GM23248 (cell line): ENCODE measurements at regions not wholly inside any gene's neighbourhood (a gene's known extent, or its start where the extent isn't known, plus 50 kb on each side); places are given as distances from the start of the nearest gene placed in this dataset.
"Not testable (repeated sequence)": the region's sequence is repeated elsewhere in the genome, so short reads cannot be mapped to it uniquely, and the experiment has no call there.

ENCODE experiments used
- DNase-seq: peaks from one replicate; pipeline ENCODE4 v3.0.0-alpha.2; 2015
- H2AFZ ChIP-seq: fragments of 200-600 bp; sonication (generic); 2 replicates; pipeline ENCODE4 v1.6.1; 2016; ENCODE audit warnings: antibody characterized with exemption
- H3F3A ChIP-seq: fragments of 200-600 bp; sonication (generic); 2 replicates; pipeline ENCODE4 v1.6.1; 2016; ENCODE audit warnings: mild to moderate bottlenecking, antibody characterized with exemption, mixed run types; ENCODE audit not compliant: insufficient read depth
- H3K27ac ChIP-seq: fragments of 200-600 bp; sonication (generic); 2 replicates; pipeline ENCODE4 v1.5.1; 2016; ENCODE audit warnings: mild to moderate bottlenecking
- H3K27me3 ChIP-seq: fragments of 200-600 bp; sonication (generic); replicated peaks from 2 replicates; pipeline ENCODE4 v1.6.1; 2016; ENCODE audit warnings: mild to moderate bottlenecking; ENCODE audit not compliant: insufficient read depth
- H3K36me3 ChIP-seq: fragments of 200-600 bp; sonication (generic); 2 replicates; pipeline ENCODE4 v1.6.1; 2016; ENCODE audit warnings: low read depth, mild to moderate bottlenecking
- H3K4me1 ChIP-seq: fragments of 200-600 bp; sonication (generic); 2 replicates; pipeline ENCODE4 v1.6.1; 2016; ENCODE audit warnings: mild to moderate bottlenecking; ENCODE audit not compliant: insufficient read depth
- H3K4me2 ChIP-seq: fragments of 200-600 bp; sonication (generic); one replicate; pipeline ENCODE4 v1.6.1; 2016; ENCODE audit warnings: mild to moderate bottlenecking; ENCODE audit not compliant: unreplicated experiment
- H3K4me3 ChIP-seq: fragments of 200-600 bp; sonication (generic); 2 replicates; pipeline ENCODE4 v1.5.1; 2016; ENCODE audit warnings: mild to moderate bottlenecking
- H3K79me2 ChIP-seq: fragments of 200-600 bp; sonication (generic); 2 replicates; pipeline ENCODE4 v1.6.1; 2016; ENCODE audit warnings: mild to moderate bottlenecking; ENCODE audit not compliant: insufficient read depth
- H3K9ac ChIP-seq: fragments of 200-600 bp; sonication (generic); 2 replicates; pipeline ENCODE4 v1.6.1; 2016; ENCODE audit warnings: mild to moderate bottlenecking
- H3K9me2 ChIP-seq: fragments of 200-600 bp; sonication (generic); 2 replicates; pipeline ENCODE4 v1.6.1; 2016; ENCODE audit warnings: mixed run types, mild to moderate bottlenecking, moderate library complexity; ENCODE audit not compliant: insufficient read depth
- H3K9me3 ChIP-seq: fragments of 200-600 bp; sonication (generic); one replicate; pipeline ENCODE4 v1.6.1; 2017; ENCODE audit warnings: low read depth
- H4K20me1 ChIP-seq: fragments of 200-600 bp; sonication (generic); 2 replicates; pipeline ENCODE4 v1.6.0; 2016; ENCODE audit not compliant: insufficient read depth
- EZH2 ChIP-seq: fragments of 200-600 bp; sonication (generic); IDR thresholded peaks from 2 replicates; pipeline ENCODE4 v1.6.1; 2018; ENCODE audit warnings: antibody characterized with exemption, mild to moderate bottlenecking; ENCODE audit not compliant: insufficient read depth, poor library complexity, severe bottlenecking
- EZH2phosphoT487 ChIP-seq: fragments of 200-600 bp; sonication (generic); IDR thresholded peaks from 2 replicates; pipeline ENCODE4 v1.6.1; 2018; ENCODE audit warnings: antibody characterized with exemption, moderate library complexity, mild to moderate bottlenecking, low read depth; ENCODE audit not compliant: insufficient read depth
- WGBS, 2 experiments: methylation state at CpG; one replicate each; pipeline ENCODE4 v1.1.6; 2015 to 2017; ENCODE audit warnings: low lambda C conversion rate in 2 of 2, low coverage in 1 of 2; ENCODE audit errors: missing lambda C conversion rate in 2 of 2; 5-methylcytosine and 5-hydroxymethylcytosine counted together
- in situ Hi-C: fragments of 300-500 bp; cut with MboI; formaldehyde crosslinking; loops from 2 replicates; pipeline ENCODE4 v1.15.0; 2020

DNA sequence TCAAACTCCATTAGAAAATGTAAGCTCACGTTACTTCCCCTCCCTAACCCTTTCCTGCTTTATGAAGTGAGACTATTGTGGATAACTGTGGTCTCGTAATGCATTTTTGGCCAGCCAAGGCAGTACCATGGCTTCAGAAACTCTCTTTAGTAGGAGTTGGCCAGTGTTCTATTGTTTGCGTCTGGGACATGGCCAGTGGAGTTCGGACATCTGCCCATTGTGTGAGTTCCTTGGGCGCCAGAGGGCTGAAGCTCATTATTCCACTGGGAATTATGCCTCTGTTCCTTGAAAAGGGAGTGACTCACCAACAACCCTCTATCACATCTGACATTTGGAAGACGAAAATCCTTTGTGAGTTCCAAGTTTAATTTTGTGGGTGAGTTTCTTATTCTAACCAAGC lies 319.5 kb upstream of the SOX9 start:
- H3K4me3 ChIP-seq, result peak overlapping the region; percentile 42
- peak overlapping the region; percentile 60 for H3K4me2 ChIP-seq
- peak overlapping the region; percentile 44 for H3K27ac ChIP-seq
- no peaks in the 10 kb centered on the region for H3K27me3 ChIP-seq
- no peaks in the 10 kb centered on the region for H4K20me1 ChIP-seq
- H3K9me2 ChIP-seq, result no peaks in the 10 kb centered on the region
- in situ Hi-C loops, result no loop called here
- no peak overlapping the region for H3K9ac ChIP-seq
- no peaks in the 10 kb centered on the region for H3K79me2 ChIP-seq
- peaks cover 15% of the 10 kb centered on the region; the same call in 1 of the 2 replicates for H3F3A ChIP-seq
- H3K9me3 ChIP-seq, result no peaks in the 10 kb centered on the region
- peak; percentile 80 for DNase-seq
- peaks cover 15% of the 10 kb centered on the region for H3K4me1 ChIP-seq
- WGBS, 2 experiments, result 5 to 8% methylated on average over 6 of the region's 6 CpGs
- TF ChIP-seq EZH2phosphoT487 (no peak), EZH2 (no peak)
- no peaks in the 10 kb centered on the region for H3K36me3 ChIP-seq
- peak overlapping the region; percentile 72 for H2AFZ ChIP-seq

DNA sequence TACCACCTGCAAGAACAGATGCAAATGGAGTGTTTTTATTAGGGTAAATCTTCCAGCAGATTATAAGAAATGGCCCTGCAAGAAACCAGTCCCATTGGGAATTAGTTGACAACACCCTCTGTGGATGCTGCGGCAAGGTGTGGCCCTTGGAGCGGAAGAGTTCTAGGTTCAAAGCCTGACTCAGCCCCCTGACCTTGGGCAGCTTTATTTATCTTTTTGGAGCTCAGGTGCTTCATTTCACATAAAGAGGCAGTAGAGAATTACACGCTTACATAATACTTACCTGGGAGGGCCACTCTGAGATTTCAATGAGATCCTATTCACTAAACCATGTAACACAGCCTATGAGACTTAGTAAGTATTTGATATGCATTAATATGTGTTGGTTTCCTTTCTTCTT lies 318.2 kb upstream of the SOX9 start:
- DNase-seq, result no peak
- H3K4me2 ChIP-seq, result no peak overlapping the region
- in situ Hi-C loops, result no loop called here

DNA sequence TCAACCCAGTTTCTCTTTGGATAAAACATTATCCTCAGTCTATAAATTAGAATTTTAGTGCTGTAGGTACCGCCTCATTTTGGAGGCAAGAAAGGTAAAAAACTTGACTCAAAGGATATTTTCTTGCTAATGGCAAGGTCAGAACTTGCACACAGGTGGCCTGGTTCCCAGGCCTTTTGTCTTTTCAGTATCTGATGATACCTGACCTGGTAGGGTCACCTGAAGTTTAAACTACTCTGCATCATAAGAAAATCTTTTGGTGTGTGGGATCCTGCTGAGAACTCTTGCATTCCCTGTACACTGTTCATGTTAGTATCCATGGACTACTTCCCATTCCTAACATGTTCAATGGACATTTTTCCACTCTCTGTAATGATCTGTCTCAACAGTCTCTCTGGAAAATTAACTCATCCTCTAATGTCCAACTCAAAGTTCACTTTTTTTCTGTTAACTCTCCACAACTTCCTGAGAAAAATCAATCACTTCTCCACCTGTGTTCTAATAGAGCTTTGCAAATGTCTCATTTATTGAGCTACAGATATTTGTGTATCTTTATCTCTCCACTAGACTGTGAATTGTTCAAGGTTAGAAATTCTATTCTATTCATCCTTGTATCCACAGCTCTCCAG lies 317.1 kb upstream of the SOX9 start:
- WGBS, 2 experiments, result 85 to 100% methylated on average over 1 of the region's 1 CpG
- Histone ChIP-seq H3F3A (peaks cover 15% of the 10 kb centered on the region; the same call in 1 of the 2 replicates), H3K4me1 (peaks cover 15% of the 10 kb centered on the region), H4K20me1 (no peaks in the 10 kb centered on the region), H3K4me3 (no peak overlapping the region), H2AFZ (no peak overlapping the region), H3K27me3 (no peaks in the 10 kb centered on the region), H3K4me2 (no peak overlapping the region), H3K9me2 (no peaks in the 10 kb centered on the region), H3K9me3 (no peaks in the 10 kb centered on the region), H3K27ac (no peak overlapping the region), H3K79me2 (no peaks in the 10 kb centered on the region), H3K36me3 (no peaks in the 10 kb centered on the region), H3K9ac (no peak overlapping the region)
- no peak for DNase-seq
- no peak for TF ChIP-seq EZH2
- TF ChIP-seq EZH2phosphoT487, result no peak
- in situ Hi-C loops, result no loop called here

More for the DNA sequence above, 318.2 kb upstream of the SOX9 start:
- Histone ChIP-seq H3K4me1 (peaks cover 15% of the 10 kb centered on the region), H3K9me2 (no peaks in the 10 kb centered on the region), H4K20me1 (no peaks in the 10 kb centered on the region), H3K27me3 (no peaks in the 10 kb centered on the region), H3K36me3 (no peaks in the 10 kb centered on the region), H3K27ac (no peak overlapping the region), H3K9me3 (no peaks in the 10 kb centered on the region), H3K79me2 (no peaks in the 10 kb centered on the region), H3K4me3 (no peak overlapping the region), H3K9ac (no peak overlapping the region), H2AFZ (no peak overlapping the region), H3F3A (peaks cover 15% of the 10 kb centered on the region; the same call in 1 of the 2 replicates)
- WGBS, 2 experiments, result 93 to 95% methylated on average over 3 of the region's 3 CpGs
- TF ChIP-seq EZH2 (no peak), EZH2phosphoT487 (no peak)

DNA sequence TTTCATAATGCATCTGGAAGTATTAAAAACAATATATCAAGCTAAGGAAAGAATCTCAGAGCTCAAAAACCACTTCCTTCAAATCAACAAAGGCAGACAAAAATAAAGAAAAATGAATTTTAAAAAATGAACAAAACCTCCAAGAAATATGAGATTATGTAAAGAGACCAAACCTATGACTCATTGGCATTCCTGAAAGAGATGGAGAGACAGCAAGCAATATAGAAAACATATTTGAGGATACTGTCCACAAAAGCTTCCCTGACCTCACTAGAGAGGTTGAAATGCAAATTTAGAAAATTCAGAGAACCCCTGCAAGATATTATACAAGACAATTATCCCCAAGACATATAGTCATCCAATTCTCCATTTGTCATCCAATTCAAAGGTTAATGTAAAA lies 311.3 kb upstream of the SOX9 start:
- H3K4me2 ChIP-seq, result no peak overlapping the region
- no peaks in the 10 kb centered on the region for H3K4me1 ChIP-seq
- no peaks in the 10 kb centered on the region for H3K9me2 ChIP-seq
- in situ Hi-C loops, result no loop called here
- H4K20me1 ChIP-seq, result no peaks in the 10 kb centered on the region
- no peaks in the 10 kb centered on the region for H3K9me3 ChIP-seq
- H3K36me3 ChIP-seq, result no peaks in the 10 kb centered on the region
- no peak for DNase-seq
- H3K9ac ChIP-seq, result no peak overlapping the region
- H3F3A ChIP-seq, result no peaks in the 10 kb centered on the region
- H3K4me3 ChIP-seq, result no peak overlapping the region
- TF ChIP-seq EZH2, result no peak
- TF ChIP-seq EZH2phosphoT487, result no peak
- H3K27me3 ChIP-seq, result no peaks in the 10 kb centered on the region
- no peak overlapping the region for H3K27ac ChIP-seq
- H3K79me2 ChIP-seq, result no peaks in the 10 kb centered on the region
- H2AFZ ChIP-seq, result no peak overlapping the region

DNA sequence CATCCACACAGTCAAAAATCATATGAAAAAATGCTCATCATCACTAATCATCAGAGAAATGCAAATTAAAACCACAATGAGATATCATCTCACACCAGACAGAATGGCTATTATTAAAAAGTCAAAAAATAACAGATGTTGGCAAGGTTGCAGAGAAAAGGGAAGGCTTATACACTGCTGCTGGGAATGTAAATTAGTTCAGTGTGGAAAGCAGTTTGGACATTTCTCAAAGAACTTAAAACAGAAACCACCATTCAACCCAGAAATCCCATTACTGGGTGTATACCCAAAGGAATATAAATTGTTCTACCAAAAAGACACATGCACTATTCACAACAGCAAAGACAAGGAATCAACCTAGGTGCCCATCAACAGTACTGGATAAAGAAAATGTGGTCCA lies 307.0 kb upstream of the SOX9 start:
- DNase-seq, H4K20me1 ChIP-seq, in situ Hi-C loops, H3K27me3 ChIP-seq, H3K36me3 ChIP-seq, H3K79me2 ChIP-seq, H3K4me2 ChIP-seq, H2AFZ ChIP-seq, H3F3A ChIP-seq, H3K4me3 ChIP-seq, H3K27ac ChIP-seq, H3K9me2 ChIP-seq, H3K9me3 ChIP-seq, H3K9ac ChIP-seq, H3K4me1 ChIP-seq: not testable (repeated sequence)
